ENCODE measurements at regions not wholly inside any gene's neighbourhood (a gene's known extent, or its start where the extent isn't known, plus 50 kb on each side); places are given as distances from the start of the nearest gene placed in this dataset.

DNA sequence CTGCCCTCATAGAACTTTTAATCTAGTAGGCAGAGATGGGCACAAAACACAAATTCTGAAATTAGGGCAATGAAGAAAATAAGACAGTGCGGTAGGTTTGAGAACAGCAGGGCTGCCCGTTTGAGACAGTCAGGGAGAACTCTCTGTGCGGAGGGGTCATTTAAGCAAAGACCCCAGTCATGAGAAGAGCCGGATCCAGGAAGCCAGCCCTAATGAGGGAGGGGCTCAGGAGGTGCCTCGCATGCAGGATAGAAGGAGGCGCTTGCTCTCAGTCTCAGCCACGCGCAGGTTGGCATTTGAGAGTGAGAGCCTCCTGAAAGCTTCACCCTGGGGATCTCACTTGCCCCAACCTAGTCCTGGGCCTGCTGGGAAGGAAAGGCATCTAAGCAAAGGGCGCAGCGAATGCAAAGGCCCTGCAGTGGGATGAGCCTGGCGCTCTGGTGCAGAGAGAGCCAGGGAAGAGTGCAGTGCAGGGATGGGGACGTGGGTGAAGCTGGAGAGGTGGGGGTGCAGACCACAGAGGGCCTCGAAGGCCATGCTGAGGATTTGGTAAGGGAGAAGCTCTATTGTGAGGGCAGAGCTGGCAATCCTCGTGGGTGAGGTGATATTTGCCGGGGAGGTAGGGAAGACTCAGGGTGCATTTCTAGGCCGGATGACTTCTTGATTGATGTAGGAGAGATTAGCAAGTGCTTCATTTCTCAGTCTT lies 130.0 kb upstream of the PTPN1 start:
- no peak overlapping the region for H3K9ac ChIP-seq (ENCODE audit: low read length)
- no peaks in the 10 kb centered on the region for H3K36me3 ChIP-seq (ENCODE audit: control insufficient read depth in 1 of 2, insufficient read depth in 2 of 2, low read length in 2 of 2)
- no peaks in the 10 kb centered on the region for H3K79me1 ChIP-seq (ENCODE audit: low read length)
- H4K12ac ChIP-seq (ENCODE audit: low read depth, low read length), result no peak overlapping the region
- H3K27me3 ChIP-seq (ENCODE audit: insufficient read depth, low read length), result no peaks in the 10 kb centered on the region
- no peak overlapping the region for H2BK5ac ChIP-seq (ENCODE audit: low read depth, low read length, poor library complexity)
- no peaks in the 10 kb centered on the region for H3K79me2 ChIP-seq (ENCODE audit: control insufficient read depth, insufficient read depth, low read length, poor library complexity)
- peaks cover 2% of the 10 kb centered on the region for H3K9me3 ChIP-seq (ENCODE audit: insufficient read depth, low read depth, low read length)
- H3K4me1 ChIP-seq (ENCODE audit: control insufficient read depth in 1 of 2, insufficient read depth in 2 of 2, low read length in 2 of 2), result no peaks in the 10 kb centered on the region
- H4K91ac ChIP-seq (ENCODE audit: low read depth, low read length), result no peak overlapping the region
- H2BK12ac ChIP-seq (ENCODE audit: low read length), result no peak overlapping the region
- no peak overlapping the region for H2AK5ac ChIP-seq (ENCODE audit: low read length)
- no peak overlapping the region for H3K4ac ChIP-seq (ENCODE audit: low read depth, low read length)
- H4K8ac ChIP-seq (ENCODE audit: low read depth, low read length), result no peak overlapping the region
- H2BK120ac ChIP-seq (ENCODE audit: insufficient read depth, low read length, poor library complexity), result no peak overlapping the region
- WGBS (ENCODE audit: extremely low coverage, insufficient coverage, insufficient read length), result no CpG with 5 or more reads among the region's 16 CpGs
- no peak overlapping the region for H3K18ac ChIP-seq (ENCODE audit: low read length)
- DNase-seq, result no peak
- H3K23ac ChIP-seq (ENCODE audit: low read length), result no peak overlapping the region
- no peak overlapping the region for H2AFZ ChIP-seq (ENCODE audit: insufficient read depth, low read length, poor library complexity)
- H3K4me3 ChIP-seq (ENCODE audit: low read depth, low read length), result no peak overlapping the region
- H3K27ac ChIP-seq (ENCODE audit: low read depth, low read length), result no peak overlapping the region
- no peak overlapping the region for H3K14ac ChIP-seq (ENCODE audit: low read length)
- no peak overlapping the region for H3K4me2 ChIP-seq (ENCODE audit: low read length)

DNA sequence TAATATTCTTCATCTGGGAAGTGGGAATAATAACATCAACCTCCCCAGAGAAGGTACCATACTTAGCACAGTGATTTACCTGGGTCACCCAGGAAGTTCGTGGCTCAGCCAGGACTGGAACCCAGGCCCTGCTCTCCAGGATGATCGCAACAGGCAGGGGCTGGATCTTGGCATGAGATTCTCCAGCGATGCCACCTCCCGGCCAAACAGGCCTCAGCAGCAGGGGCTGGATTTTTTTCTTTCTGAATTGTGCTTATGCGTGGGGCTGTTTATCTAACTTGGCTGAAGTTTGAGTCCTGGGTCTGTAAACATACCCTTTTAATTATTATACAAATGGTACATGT lies 129.5 kb upstream of the PTPN1 start:
- no peak overlapping the region for H2BK12ac ChIP-seq (ENCODE audit: low read length)
- H3K4me1 ChIP-seq (ENCODE audit: control insufficient read depth in 1 of 2, insufficient read depth in 2 of 2, low read length in 2 of 2), result no peaks in the 10 kb centered on the region
- no peaks in the 10 kb centered on the region for H3K79me2 ChIP-seq (ENCODE audit: control insufficient read depth, insufficient read depth, low read length, poor library complexity)
- no peak overlapping the region for H3K18ac ChIP-seq (ENCODE audit: low read length)
- H3K4me2 ChIP-seq (ENCODE audit: low read length), result no peak overlapping the region
- no peak for DNase-seq
- peaks cover 2% of the 10 kb centered on the region for H3K9me3 ChIP-seq (ENCODE audit: insufficient read depth, low read depth, low read length)
- H3K27me3 ChIP-seq (ENCODE audit: insufficient read depth, low read length), result no peaks in the 10 kb centered on the region
- no peak overlapping the region for H3K4ac ChIP-seq (ENCODE audit: low read depth, low read length)
- no peak overlapping the region for H4K12ac ChIP-seq (ENCODE audit: low read depth, low read length)
- H3K79me1 ChIP-seq (ENCODE audit: low read length), result no peaks in the 10 kb centered on the region
- H3K14ac ChIP-seq (ENCODE audit: low read length), result no peak overlapping the region
- H3K9ac ChIP-seq (ENCODE audit: low read length), result no peak overlapping the region
- H2AK5ac ChIP-seq (ENCODE audit: low read length), result no peak overlapping the region
- H3K27ac ChIP-seq (ENCODE audit: low read depth, low read length), result no peak overlapping the region
- no peak overlapping the region for H4K91ac ChIP-seq (ENCODE audit: low read depth, low read length)
- no peak overlapping the region for H3K23ac ChIP-seq (ENCODE audit: low read length)
- no peak overlapping the region for H2BK5ac ChIP-seq (ENCODE audit: low read depth, low read length, poor library complexity)
- no peaks in the 10 kb centered on the region for H3K36me3 ChIP-seq (ENCODE audit: control insufficient read depth in 1 of 2, insufficient read depth in 2 of 2, low read length in 2 of 2)
- no CpG with 5 or more reads among the region's 5 CpGs for WGBS (ENCODE audit: extremely low coverage, insufficient coverage, insufficient read length)
- H2AFZ ChIP-seq (ENCODE audit: insufficient read depth, low read length, poor library complexity), result no peak overlapping the region
- no peak overlapping the region for H3K4me3 ChIP-seq (ENCODE audit: low read depth, low read length)
- H4K8ac ChIP-seq (ENCODE audit: low read depth, low read length), result no peak overlapping the region
- H2BK120ac ChIP-seq (ENCODE audit: insufficient read depth, low read length, poor library complexity), result no peak overlapping the region

DNA sequence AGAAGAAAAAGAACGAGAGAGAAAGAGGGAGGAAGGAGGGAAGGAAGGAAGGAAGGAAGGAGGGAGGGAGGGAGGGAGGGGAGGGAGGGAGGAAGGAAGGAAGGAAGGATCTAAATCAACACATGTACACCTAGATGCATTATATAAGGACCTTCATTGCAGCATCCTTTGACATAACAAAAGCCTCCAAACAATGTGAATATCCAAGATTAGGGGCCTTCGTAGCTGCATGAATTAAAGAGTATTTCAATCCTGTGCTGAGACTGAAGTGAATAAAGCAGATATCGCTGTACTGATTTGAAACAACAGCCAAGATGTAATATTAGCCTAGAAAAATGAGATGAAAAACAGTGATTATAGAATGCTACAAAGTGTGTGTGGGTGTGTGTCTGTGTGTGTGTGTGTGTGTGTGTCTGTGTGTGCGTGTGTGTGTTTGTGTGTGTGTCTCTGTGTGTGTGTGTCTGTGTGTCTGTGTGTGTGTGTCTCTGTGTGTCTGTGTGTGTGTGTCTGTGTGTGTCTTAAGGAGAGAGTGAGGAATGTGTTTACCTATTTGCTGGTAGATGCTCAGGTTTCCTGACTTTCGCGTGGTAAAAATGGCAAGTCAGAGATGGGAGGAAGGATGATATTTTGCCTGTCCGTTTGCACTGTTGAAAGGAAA lies 129.0 kb upstream of the PTPN1 start:
- 100% methylated on average over 1 of the region's 7 CpGs for WGBS (ENCODE audit: extremely low coverage, insufficient coverage, insufficient read length)
- H3K23ac ChIP-seq (ENCODE audit: low read length), result no peak overlapping the region

DNA sequence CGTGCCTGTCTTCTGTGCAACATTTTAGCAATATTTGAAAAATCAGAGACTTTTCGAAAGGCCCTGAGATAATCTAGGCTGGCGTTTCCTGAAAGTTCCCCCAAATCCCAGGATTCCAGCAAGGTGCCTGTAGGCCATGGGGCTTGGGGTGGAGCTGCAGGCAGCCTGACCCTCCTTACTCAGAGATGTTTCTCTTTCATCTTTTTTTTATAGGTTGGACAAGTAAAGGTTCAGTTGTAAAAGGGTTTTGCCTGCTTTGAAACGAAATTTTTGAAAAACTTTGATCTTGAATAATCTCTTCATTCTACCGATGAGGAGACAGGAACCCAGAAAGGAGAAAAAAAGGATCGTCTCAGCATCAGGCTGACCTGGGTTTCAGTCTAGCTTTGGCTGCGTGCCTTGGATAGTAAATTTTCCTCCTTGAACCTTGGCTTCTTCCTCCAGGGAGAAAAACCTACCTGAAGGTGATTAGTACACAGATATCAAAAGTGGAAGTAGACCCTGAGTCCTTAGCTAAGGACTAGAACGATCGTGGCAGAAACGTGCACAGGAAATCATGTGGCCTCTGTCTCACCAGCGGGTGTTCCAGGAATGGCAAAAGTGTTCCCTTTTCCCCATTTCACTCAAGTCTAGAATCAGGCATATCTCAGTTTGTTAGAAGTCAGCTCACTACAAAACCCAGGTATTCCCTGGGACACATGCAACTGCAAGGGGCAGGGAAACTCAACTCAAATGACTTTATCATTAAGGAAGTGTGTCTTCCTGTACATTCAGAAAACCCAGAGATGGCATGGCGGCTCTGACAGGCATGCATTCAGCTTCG lies 128.2 kb upstream of the PTPN1 start:
- Histone ChIP-seq H3K4ac (ENCODE audit: low read depth, low read length) (no peak overlapping the region), H3K18ac (ENCODE audit: low read length) (no peak overlapping the region), H3K9ac (ENCODE audit: low read length) (no peak overlapping the region), H4K12ac (ENCODE audit: low read depth, low read length) (no peak overlapping the region), H3K79me2 (ENCODE audit: control insufficient read depth, insufficient read depth, low read length, poor library complexity) (no peaks in the 10 kb centered on the region), H3K23ac (ENCODE audit: low read length) (no peak overlapping the region), H3K14ac (ENCODE audit: low read length) (no peak overlapping the region), H2BK5ac (ENCODE audit: low read depth, low read length, poor library complexity) (no peak overlapping the region), H4K91ac (ENCODE audit: low read depth, low read length) (no peak overlapping the region), H3K4me1 (ENCODE audit: control insufficient read depth in 1 of 2, insufficient read depth in 2 of 2, low read length in 2 of 2) (no peaks in the 10 kb centered on the region), H4K8ac (ENCODE audit: low read depth, low read length) (no peak overlapping the region), H3K4me3 (ENCODE audit: low read depth, low read length) (no peak overlapping the region), H2BK120ac (ENCODE audit: insufficient read depth, low read length, poor library complexity) (no peak overlapping the region), H2AK5ac (ENCODE audit: low read length) (no peak overlapping the region), H3K36me3 (ENCODE audit: control insufficient read depth in 1 of 2, insufficient read depth in 2 of 2, low read length in 2 of 2) (no peaks in the 10 kb centered on the region), H3K4me2 (ENCODE audit: low read length) (no peak overlapping the region), H2BK12ac (ENCODE audit: low read length) (no peak overlapping the region), H3K27ac (ENCODE audit: low read depth, low read length) (no peak overlapping the region), H3K79me1 (ENCODE audit: low read length) (no peaks in the 10 kb centered on the region), H3K27me3 (ENCODE audit: insufficient read depth, low read length) (no peaks in the 10 kb centered on the region), H3K9me3 (ENCODE audit: insufficient read depth, low read depth, low read length) (no peaks in the 10 kb centered on the region), H2AFZ (ENCODE audit: insufficient read depth, low read length, poor library complexity) (no peak overlapping the region)
- DNase-seq, result peak in 1 of 2 donors; percentile 16
- WGBS (ENCODE audit: extremely low coverage, insufficient coverage, insufficient read length), result no CpG with 5 or more reads among the region's 13 CpGs

More for the DNA sequence above, 129.0 kb upstream of the PTPN1 start:
- no peak overlapping the region for H2AK5ac ChIP-seq (ENCODE audit: low read length)
- no peaks in the 10 kb centered on the region for H3K27me3 ChIP-seq (ENCODE audit: insufficient read depth, low read length)
- no peak overlapping the region for H3K4me3 ChIP-seq (ENCODE audit: low read depth, low read length)
- no peak overlapping the region for H4K12ac ChIP-seq (ENCODE audit: low read depth, low read length)
- no peaks in the 10 kb centered on the region for H3K36me3 ChIP-seq (ENCODE audit: control insufficient read depth in 1 of 2, insufficient read depth in 2 of 2, low read length in 2 of 2)
- no peak overlapping the region for H3K9ac ChIP-seq (ENCODE audit: low read length)
- H4K91ac ChIP-seq (ENCODE audit: low read depth, low read length), result no peak overlapping the region
- H2AFZ ChIP-seq (ENCODE audit: insufficient read depth, low read length, poor library complexity), result no peak overlapping the region
- H3K4me1 ChIP-seq (ENCODE audit: control insufficient read depth in 1 of 2, insufficient read depth in 2 of 2, low read length in 2 of 2), result no peaks in the 10 kb centered on the region
- no peak overlapping the region for H3K27ac ChIP-seq (ENCODE audit: low read depth, low read length)
- DNase-seq, result no peak
- H3K79me2 ChIP-seq (ENCODE audit: control insufficient read depth, insufficient read depth, low read length, poor library complexity), result no peaks in the 10 kb centered on the region
- no peak overlapping the region for H4K8ac ChIP-seq (ENCODE audit: low read depth, low read length)
- no peak overlapping the region for H3K18ac ChIP-seq (ENCODE audit: low read length)
- no peak overlapping the region for H3K4ac ChIP-seq (ENCODE audit: low read depth, low read length)
- no peak overlapping the region for H2BK12ac ChIP-seq (ENCODE audit: low read length)
- H3K14ac ChIP-seq (ENCODE audit: low read length), result no peak overlapping the region
- H3K4me2 ChIP-seq (ENCODE audit: low read length), result no peak overlapping the region
- no peak overlapping the region for H2BK120ac ChIP-seq (ENCODE audit: insufficient read depth, low read length, poor library complexity)
- no peaks in the 10 kb centered on the region for H3K79me1 ChIP-seq (ENCODE audit: low read length)
- peaks cover 2% of the 10 kb centered on the region for H3K9me3 ChIP-seq (ENCODE audit: insufficient read depth, low read depth, low read length)
- H2BK5ac ChIP-seq (ENCODE audit: low read depth, low read length, poor library complexity), result no peak overlapping the region
